NCI-H187 (cell line): ENCODE measurements at regions not wholly inside any gene's neighbourhood (a gene's known extent, or its start where the extent isn't known, plus 50 kb on each side); places are given as distances from the start of the nearest gene placed in this dataset.
"Not testable (repeated sequence)": the region's sequence is repeated elsewhere in the genome, so short reads cannot be mapped to it uniquely, and the experiment has no call there.

Experiments
- DNase-seq, 2 experiments: peaks; one replicate each; lab custom pipeline; 2025; lab: John Stamatoyannopoulos, UW

DNA sequence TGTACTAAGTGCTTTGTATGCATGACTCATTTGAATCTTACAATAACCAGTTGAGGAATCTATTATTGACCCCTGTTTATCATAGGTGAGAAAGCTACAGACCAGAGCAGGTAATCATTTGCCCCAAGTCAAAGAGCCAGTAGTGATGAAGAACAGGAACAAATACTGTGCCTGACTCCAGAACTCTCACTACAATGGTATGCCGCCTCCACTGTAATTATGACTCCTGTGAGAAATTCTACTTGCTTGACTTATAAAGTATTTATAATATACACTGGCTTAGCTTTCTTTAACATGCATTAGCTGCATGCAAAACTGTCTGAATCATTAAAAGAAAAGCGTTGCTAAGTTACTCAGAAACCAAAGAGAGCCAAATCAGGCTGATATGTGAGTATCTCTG is 92.6 kb downstream of the ZNF281 start:
- no peak for DNase-seq

DNA sequence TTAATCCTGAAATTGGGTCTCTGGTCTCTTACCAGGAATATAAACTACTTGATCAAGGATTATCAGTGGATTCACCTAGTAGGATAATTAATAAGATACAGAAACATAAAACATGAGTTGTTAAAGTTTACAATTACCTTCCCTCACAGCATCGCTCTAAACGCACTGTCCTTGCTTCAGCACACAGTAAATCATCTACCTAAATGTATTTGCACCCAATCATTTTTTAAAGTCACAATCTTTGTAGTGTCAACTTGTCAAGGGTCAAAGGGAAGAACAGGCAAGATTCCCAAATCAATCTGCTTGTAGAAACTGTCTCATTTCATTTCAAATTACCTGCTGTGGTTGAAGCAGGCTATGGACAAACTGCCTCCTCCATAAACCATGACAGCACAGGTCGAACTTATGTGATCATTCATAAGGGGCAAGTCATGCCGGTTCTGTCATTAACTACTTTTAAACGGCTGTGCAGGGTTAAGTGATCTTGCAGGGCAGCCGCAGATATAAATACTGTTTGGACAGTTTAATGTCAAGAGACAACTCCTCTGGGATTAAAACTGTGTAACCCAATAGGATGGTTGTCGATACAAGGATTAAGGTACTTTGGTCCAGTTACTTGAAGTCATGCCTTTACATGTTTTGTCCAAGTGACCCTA is 93.6 kb downstream of the ZNF281 start:
- peak in 1 of 2 experiments; percentile 0 for DNase-seq

DNA sequence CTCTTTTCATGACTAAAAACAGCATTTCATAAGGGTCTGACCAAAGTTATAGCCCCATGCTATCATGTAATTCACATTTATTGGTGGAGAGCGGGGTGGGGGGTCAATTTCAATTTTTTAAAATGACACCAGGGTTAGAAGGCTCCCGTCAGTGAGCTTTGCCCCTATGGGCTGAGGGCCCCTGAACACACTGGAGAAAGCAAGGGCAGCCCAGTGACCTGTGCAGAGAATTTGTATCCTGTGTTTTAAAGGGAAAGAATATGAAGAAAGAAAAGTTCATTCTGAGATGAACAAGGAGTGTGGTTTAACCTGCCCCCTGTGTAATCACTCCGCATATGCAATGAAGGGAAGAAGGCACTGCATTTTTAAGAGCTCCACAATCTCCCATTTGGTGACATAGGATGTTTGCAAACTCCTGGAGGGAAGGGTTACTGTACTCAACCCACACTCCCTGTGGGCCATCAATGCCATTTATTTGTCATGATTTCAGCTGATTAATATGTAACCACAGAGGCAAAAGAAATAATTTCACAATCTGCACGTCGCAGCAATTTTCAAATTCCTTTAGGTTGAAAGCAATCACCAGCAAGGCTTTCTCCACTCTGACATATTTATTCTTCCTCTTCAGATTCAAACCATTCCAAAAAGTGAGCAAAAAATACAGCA is 95.6 kb downstream of the ZNF281 start:
- no peak for DNase-seq

DNA sequence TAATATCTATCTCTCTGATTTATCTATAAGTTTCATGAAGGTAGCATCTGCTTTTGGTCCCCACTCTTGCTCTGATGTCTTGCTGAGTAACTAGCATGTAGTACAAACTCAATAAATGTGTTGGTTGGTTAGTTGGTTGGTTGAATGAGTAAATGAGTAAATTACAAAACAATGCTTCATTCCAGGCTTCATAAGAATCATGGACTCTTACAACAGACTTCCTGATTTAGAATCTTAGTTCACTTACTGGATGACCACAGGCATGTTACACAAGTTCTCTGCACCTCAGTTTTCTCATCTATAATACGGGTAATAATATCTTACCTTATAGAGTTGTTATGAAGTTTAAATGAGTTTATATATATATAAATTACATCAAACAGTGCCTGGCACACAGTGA is 98.6 kb downstream of the ZNF281 start:
- no peak for DNase-seq

DNA sequence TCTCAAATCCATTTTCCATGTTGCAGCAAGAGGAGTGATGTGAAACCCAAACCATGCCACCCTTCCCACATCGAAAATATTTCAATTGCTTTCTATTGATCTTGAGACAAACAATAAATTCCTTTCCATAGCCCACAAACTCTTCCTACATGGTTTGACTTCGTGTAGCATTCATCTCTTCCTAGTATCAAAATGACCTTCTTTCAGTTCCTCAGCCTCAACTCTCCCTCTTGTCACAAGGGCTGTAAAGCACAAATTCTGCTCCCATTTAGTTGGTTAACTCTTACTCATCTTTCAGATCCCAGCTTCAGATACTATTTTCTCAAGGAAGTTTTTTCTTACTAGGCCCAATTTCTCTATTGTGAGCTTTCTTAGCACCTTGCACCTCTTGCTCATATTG is 99.0 kb downstream of the ZNF281 start:
- DNase-seq: no peak

DNA sequence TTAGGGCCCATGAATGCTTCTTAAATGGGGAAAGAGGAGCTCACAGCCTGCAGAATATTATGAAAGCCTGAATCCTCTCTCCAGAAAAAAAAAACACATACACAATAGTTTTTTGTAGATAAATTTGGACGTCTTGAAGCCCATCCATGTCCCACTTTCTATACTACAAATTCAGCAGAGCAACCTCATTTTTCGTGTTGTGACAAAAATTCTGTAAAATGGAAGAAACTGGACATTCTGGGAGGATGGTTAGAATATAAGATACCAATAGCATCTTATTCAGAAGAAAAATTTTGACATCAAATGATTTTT is 102.1 kb downstream of the ZNF281 start:
- no peak for DNase-seq

DNA sequence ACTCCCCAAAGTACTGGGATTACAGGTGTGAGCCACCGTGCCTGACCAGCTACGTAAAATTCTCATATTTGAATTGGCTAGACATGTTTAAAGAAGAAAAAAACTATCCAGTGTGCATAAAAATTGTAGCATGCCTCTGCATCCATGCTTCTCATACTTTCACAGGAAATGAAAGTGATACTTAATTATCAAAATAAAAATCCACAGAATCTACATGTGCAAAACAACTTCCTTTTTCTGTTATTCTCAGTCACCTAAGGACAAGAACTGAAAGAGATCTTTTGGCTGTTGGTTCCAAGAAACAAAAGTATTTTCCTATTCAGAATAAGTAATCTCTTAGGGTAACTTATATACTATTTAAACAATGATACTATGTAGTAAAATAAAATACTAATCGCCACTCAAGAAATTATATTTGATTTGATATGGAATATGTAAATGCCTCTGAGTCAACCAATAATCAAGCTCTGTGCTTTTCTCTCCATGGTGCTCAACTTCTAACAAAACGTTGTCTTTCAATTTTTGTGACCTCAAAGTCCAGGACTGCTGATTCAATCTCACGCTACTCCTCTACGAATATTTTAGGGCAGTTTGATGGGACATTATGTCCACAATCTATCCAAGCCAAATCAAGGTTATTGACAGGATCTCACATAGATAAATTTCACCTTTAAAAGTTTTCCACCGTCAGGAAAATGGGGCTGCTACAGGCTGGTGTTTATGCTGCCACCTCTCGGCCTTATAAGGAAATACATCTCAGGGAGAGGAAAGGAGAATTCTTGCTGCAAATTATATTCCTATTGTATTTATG is 102.7 kb downstream of the ZNF281 start:
- DNase-seq: peak in 1 of 2 experiments; percentile 1

DNA sequence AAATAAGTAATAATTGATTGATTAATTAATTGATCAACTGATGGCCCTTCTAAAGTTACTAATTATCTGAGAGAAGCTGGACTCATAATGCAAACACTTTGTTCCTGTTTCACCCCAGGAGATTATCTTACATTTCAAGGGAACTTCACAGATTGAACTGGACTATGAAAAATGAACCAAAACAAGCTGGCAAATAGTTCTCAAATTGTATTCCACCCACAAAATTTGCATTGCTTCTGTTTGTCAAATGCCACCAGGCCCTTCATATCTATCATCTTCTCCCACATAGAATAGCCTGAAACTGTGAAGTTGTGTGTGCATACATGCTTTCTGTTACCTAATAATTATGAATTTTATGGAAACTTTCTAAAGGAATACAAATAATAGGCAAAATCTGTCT is 104.0 kb downstream of the ZNF281 start:
- no peak for DNase-seq

DNA sequence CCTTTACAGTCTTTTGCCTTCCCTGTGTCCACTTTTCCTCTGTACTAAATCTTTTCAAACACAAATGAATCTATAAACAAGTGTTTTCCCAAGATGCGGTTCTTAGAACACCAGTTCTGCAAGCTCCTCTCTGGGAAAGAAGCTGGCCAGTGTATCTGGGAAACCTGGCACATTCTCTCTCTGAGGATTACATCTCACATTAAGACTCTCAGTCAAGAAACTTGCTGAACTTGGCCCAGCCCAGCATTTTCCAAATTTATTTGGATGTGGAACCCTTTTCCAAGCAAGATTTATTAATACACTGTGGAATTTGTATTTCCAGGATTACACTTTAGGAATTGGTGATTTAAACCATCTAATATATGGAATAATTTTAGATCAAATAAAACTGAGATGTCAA is 105.7 kb downstream of the ZNF281 start:
- DNase-seq: no peak

DNA sequence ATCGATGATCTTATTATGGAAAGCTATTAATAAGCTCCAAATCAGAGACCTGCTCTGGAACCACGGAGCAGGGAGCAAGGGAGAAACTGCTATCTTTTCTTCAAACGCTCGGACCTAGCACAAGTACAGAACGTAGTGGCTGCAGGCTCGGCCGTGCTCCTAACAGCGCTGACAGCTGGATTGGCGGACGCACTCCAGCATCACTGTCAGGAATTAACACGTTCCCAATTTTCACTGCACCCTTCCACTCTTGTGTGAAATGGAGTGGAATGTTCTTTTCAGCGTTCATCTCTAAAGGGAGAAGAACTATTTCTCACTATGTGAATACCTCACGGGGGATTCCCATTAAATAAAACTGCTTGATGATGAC is 106.9 kb downstream of the ZNF281 start:
- DNase-seq: no peak

DNA sequence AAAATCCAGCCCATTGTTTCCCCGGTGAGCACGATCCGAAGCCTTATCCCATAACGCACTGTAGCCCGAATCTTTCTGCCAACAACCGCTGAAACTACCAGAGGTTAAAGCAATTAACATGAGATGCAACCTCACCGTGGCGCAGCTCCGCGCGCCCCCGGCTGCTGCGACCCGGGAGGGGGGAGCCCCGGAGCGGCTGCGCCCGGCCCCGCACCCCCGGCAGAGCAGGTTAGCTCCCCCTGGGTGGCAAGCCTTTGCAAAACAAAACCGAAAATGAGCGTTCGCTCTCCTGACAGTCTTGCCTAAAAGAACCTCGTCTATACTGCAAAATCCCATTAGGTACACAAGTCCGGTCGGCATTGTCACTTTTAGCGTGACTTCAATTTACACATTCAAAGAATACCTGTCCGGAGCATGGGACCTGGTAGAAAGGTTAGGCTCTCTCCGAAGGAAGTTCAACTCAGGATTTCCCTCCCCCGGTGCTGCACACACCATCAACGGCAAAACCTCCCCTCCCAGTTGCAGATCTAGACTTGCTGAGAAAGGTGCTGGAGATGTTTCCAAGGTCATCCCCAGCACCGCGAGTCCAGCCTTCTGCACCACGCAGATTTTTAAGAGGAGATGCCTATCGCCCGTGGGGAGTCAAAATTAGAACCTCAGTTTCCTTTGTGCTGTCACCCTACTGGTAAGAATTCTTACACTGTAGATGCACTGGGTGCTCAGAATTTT is 107.5 kb downstream of the ZNF281 start:
- DNase-seq: peak in 1 of 2 experiments; percentile 10

DNA sequence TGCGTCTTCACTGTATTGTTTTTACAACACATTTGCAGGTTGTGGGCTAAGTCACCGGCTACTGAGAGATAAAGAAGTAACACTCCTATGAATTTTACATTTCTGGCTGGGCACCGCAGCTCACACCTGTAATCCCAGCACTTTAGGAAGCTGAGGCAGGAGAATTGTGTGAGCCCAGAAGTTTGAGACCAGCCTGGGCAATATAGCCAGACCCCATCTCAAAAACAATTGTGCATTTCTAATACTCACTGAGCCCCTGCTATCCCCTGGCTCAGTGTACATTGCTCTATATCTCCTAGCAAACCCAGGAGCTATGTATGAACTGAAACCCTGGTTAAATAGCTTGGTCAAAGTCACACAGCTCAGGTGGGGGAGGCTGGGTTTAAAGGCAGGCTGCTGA is 108.7 kb downstream of the ZNF281 start:
- DNase-seq: no peak

DNA sequence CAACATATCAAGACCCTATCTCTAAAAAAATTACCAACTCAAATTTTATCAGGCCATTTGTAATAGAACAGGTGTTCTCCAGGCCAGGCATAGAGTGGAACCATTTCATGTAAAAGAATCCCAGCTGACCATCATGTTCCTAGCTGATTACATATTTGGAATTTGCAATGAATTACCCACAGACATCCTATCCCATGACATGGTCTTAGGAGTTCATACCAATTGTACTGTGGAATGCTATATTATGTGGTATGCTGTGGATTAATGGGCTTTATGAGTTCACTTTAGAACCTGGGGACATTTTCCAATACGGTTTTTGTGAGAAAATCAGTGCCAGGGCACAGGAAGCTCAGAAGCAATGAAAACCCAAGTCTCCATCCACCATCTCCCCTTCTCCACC is 110.3 kb downstream of the ZNF281 start:
- DNase-seq: no peak

DNA sequence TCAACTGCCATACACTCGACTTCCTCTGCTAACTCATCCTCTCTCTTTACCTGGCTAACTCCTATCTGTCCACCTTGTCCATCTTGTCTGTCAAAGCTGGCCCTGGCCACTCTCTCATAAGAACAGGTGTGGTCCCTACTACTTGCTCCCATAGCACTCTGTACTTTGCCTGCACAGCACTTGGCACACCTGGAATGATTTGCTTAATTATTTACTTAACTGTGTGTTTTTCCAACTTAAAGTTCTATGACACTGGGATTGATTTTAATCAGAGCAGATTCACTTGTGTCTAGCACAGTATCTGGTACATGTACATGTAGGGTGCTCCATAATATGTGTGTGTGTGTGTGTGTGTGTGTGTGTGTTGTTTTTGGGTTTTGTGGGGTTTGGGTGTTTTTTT is 111.6 kb downstream of the ZNF281 start:
- DNase-seq: no peak

DNA sequence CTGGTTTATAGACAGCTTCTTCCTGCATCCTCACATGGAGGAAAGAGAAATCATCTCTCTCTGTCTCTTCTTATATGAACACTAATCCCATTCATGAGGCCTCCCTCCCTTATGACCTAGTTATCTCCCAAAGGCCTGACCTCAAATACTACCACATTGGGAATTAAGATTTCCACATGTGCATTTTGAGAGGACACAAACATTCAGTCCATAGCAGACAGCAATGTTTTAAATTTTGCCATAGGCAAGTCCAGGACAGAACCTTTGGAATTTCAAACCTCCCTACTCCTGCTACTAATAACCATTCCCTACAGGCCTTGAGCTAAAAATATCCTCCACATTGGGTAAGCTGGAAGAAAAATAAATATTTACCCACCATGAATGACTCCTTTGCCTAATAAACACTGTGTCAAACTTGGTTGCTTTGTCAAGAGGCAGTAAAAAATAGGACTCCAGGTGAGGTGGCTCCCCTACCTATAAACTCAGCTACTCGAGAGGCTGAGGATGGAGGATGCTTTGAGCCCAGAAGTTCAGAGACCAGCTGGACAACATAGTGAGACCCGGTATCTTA is 113.7 kb downstream of the ZNF281 start:
- DNase-seq: no peak

DNA sequence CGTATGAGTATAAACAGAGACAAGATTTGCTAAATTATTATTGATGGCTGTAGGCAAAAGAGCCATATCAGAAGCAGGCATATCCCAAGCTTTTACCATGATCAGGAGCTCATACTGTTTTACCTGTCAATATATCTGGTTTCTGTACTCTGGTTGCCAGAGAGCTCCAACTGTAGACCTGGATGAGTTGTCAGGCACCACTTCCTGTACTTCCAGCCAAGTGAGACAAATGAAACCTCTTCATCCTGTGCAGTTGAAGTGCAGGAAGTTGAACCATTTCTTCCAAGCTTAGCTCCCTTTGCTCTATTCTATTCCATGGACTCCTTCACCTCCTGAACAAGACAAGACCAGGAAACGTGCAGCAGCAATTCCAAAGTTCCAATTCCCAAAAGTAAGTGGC is 115.6 kb downstream of the ZNF281 start:
- DNase-seq: no peak

DNA sequence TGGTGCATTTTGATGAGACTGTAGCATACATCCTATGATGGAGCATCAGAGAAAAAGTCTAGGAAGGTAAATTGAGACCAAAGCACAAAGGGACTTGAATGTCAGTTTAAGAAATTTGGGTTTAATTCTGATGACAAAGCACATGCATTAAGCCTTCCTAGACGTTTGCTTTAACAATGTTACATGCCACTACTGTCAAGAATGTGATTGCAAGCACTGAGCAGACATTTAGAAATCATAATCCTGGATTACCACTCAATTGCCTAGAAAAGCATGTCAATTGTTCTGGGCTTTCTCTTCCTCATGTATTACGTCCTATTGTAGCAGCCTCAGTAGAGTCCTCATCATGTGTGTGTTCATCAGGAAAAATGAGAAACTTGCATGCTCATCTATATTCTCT is 117.1 kb downstream of the ZNF281 start:
- no peak for DNase-seq

DNA sequence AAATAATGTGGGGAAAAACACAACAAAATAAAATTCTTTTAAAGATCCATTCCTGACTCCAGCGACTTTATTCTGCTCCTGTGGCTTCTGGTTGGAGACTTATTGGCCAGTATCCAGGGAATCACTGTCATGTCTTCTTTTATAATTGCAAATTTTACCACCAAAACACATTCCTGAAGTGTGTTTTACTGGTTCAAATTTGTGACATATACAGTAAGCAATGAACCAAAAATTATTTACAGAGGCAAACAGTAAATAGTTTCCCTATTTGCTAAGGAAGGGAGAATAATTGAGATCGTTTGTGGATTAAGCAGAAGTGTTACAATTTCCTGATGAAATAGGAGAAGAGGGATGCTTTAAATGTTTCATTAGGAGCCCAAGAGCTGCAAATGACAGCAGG is 118.7 kb downstream of the ZNF281 start:
- DNase-seq: no peak

DNA sequence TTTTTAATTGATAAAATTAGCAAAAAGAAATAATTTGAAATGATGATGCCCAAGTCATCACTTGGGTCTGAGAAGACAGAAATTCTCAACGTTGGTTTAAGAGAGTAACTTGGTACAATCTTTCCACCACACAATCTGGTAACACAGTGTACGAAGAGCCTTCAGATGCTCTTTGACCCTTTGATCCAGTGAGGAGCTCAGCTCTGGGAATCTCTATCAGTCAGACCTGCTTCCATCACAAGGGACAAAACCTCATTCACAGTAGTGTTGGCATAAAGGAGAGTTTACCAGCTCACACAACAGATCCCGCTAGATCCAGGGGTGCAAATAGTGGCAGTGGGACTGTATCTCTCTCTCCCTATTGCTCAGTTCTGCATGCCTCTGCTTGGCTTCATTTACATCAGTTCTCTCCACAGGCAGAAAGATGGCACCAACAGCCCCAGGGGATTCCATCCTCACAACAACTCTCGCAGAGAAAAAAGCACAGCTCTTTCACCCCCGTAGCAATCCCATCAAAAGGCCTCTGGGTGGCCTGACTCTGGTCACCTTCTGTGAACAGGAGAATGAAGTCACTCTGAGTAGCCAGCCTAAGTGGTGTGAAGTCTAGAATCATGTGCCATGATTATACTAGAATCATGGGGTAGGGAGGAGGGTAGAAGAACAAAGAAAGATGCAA is 119.7 kb downstream of the ZNF281 start:
- no peak for DNase-seq

DNA sequence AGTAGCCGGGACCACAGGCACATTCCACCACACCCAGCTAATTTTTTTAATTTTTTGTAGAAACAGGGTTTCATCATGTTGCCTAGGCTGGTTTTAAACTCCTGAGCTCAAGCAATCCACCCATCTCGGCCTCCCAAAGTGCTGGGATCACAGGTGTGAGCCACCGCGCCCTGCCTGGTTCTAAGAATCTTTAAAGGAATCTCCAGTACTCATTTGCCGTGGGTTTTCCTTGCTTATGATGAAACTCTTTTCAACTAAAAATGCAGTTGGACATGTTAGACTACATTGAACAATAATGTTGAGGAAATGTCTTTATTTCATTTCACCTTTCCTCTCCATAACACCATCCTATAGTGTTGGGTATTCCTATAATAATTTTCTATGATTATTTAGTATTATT is 121.6 kb downstream of the ZNF281 start:
- no peak for DNase-seq

DNA sequence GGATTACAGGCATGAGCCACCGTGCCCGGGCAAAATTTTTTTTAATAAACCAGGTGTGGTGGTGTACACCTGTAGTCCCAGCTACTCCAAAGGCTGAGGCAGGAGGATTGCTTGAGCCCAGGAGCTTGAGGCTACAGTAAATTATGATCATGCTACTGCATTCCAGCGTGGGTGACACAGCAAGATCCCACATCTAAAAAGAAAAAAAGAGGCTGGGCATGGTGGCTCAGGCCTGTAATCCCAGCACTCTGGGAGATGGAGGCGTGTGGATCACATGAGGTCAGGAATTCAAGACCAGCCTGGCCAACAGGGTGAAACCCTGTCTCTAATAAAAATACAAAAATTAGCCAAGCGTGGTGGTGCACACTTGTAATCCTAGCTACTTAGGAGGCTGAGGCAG is 125.6 kb downstream of the ZNF281 start:
- not testable (repeated sequence) for DNase-seq
